Activated naive CD4-positive, alpha-beta T cell treated with anti-CD3 and anti-CD28 coated beads, Interleukin-2, amount 10 ng/mL, durations not matched to agents 7 days and 5 days (primary cell): ENCODE measurements at regions not wholly inside any gene's neighbourhood (a gene's known extent, or its start where the extent isn't known, plus 50 kb on each side); places are given as distances from the start of the nearest gene placed in this dataset.

Experiments
- CTCF ChIA-PET: fragments of 350-600 bp; sonication (Branson Sonifier 250); formaldehyde crosslinking; loops from one replicate; lab custom pipeline; 2021; ENCODE audit warnings: antibody characterized with exemption; lab: Charles Lee
- DNase-seq: peaks from one replicate; pipeline ENCODE4 v3.0.0-alpha.2; 2020
- H3K27ac Mint-ChIP-seq: one replicate; pipeline ENCODE4 v1.8.0; 2021; ENCODE audit warnings: mild to moderate bottlenecking, moderate library complexity, mixed read lengths
- H3K27me3 Mint-ChIP-seq: one replicate; pipeline ENCODE4 v1.8.0; 2021; ENCODE audit warnings: mild to moderate bottlenecking, mixed read lengths
- H3K36me3 Mint-ChIP-seq: one replicate; pipeline ENCODE4 v1.8.0; 2021; ENCODE audit warnings: mixed read lengths
- H3K4me1 Mint-ChIP-seq: one replicate; pipeline ENCODE4 v1.8.0; 2021; ENCODE audit warnings: mixed read lengths
- H3K4me3 Mint-ChIP-seq: one replicate; pipeline ENCODE4 v1.8.0; 2021; ENCODE audit warnings: mild to moderate bottlenecking, moderate library complexity, mixed read lengths
- H3K9me3 Mint-ChIP-seq: one replicate; pipeline ENCODE4 v1.8.0; 2021; ENCODE audit warnings: mixed read lengths

GRCh38 chr2:181818840-181819239 is 72.7 kb upstream of the ITPRID2 start:
- peaks cover 2% of the 10 kb centered on the region for H3K4me1 Mint-ChIP-seq
- no peak overlapping the region for H3K4me3 Mint-ChIP-seq
- no peaks in the 10 kb centered on the region for H3K9me3 Mint-ChIP-seq
- H3K27me3 Mint-ChIP-seq = no peaks in the 10 kb centered on the region
- H3K27ac Mint-ChIP-seq = no peak overlapping the region
- DNase-seq = no peak
- H3K36me3 Mint-ChIP-seq = no peaks in the 10 kb centered on the region
- CTCF ChIA-PET = interaction anchor here (0.6 kb wide), 1 partner anchor 79 kb away, joined by 3 read pairs; no protein-coding TSS in a partner anchor

GRCh38 chr2:181821049-181821448 is 70.5 kb upstream of the ITPRID2 start:
- CTCF ChIA-PET = no interaction called here
- Mint-ChIP-seq H3K27ac (no peak overlapping the region), H3K9me3 (no peaks in the 10 kb centered on the region)

GRCh38 chr2:181822097-181822496 is 69.4 kb upstream of the ITPRID2 start:
- H3K9me3 Mint-ChIP-seq = no peaks in the 10 kb centered on the region
- no peaks in the 10 kb centered on the region for H3K36me3 Mint-ChIP-seq
- no peaks in the 10 kb centered on the region for H3K27me3 Mint-ChIP-seq
- CTCF ChIA-PET = interaction anchor here (0.6 kb wide), 1 partner anchor 108 kb away, joined by 3 read pairs; no protein-coding TSS in a partner anchor
- no peaks in the 10 kb centered on the region for H3K4me1 Mint-ChIP-seq
- H3K27ac Mint-ChIP-seq = no peak overlapping the region
- DNase-seq = no peak
- H3K4me3 Mint-ChIP-seq = no peak overlapping the region

More at GRCh38 chr2:181821049-181821448, 70.5 kb upstream of the ITPRID2 start:
- Mint-ChIP-seq H3K36me3 (no peaks in the 10 kb centered on the region), H3K4me1 (no peaks in the 10 kb centered on the region), H3K27me3 (no peaks in the 10 kb centered on the region), H3K4me3 (no peak overlapping the region)
- DNase-seq = no peak

- no peak for DNase-seq
- peaks cover 3% of the 10 kb centered on the region for H3K27me3 Mint-ChIP-seq
- no peaks in the 10 kb centered on the region for H3K9me3 Mint-ChIP-seq
- no peak overlapping the region for H3K4me3 Mint-ChIP-seq
- no peaks in the 10 kb centered on the region for H3K36me3 Mint-ChIP-seq
- no peaks in the 10 kb centered on the region for H3K4me1 Mint-ChIP-seq
- CTCF ChIA-PET = no interaction called here
- no peak overlapping the region for H3K27ac Mint-ChIP-seq
These were observed 68.1 kb upstream of the ITPRID2 start for GRCh38 chr2:181823405-181823804.

- no peak overlapping the region for H3K4me3 Mint-ChIP-seq
- no peaks in the 10 kb centered on the region for H3K9me3 Mint-ChIP-seq
- CTCF ChIA-PET = no interaction called here
- no peak overlapping the region for H3K27ac Mint-ChIP-seq
- peaks cover 6% of the 10 kb centered on the region for H3K27me3 Mint-ChIP-seq
- H3K36me3 Mint-ChIP-seq = no peaks in the 10 kb centered on the region
- DNase-seq = no peak
- no peaks in the 10 kb centered on the region for H3K4me1 Mint-ChIP-seq
These were observed 63.3 kb upstream of the ITPRID2 start for GRCh38 chr2:181828122-181828705.

GRCh38 chr2:181829230-181829629 is 62.3 kb upstream of the ITPRID2 start:
- H3K27me3 Mint-ChIP-seq = peaks cover 6% of the 10 kb centered on the region
- H3K4me3 Mint-ChIP-seq = no peak overlapping the region

GRCh38 chr2:181832015-181832414 is 59.5 kb upstream of the ITPRID2 start:
- peaks cover 7% of the 10 kb centered on the region for H3K27me3 Mint-ChIP-seq
- no peaks in the 10 kb centered on the region for H3K36me3 Mint-ChIP-seq
- no peak overlapping the region for H3K4me3 Mint-ChIP-seq
- no peak overlapping the region for H3K27ac Mint-ChIP-seq
- CTCF ChIA-PET = no interaction called here
- H3K9me3 Mint-ChIP-seq = no peaks in the 10 kb centered on the region
- no peak for DNase-seq
- H3K4me1 Mint-ChIP-seq = no peaks in the 10 kb centered on the region

More at GRCh38 chr2:181829230-181829629, 62.3 kb upstream of the ITPRID2 start:
- Mint-ChIP-seq H3K4me1 (no peaks in the 10 kb centered on the region), H3K36me3 (no peaks in the 10 kb centered on the region), H3K9me3 (no peaks in the 10 kb centered on the region), H3K27ac (no peak overlapping the region)
- CTCF ChIA-PET = no interaction called here
- no peak for DNase-seq

- H3K4me1 Mint-ChIP-seq = no peaks in the 10 kb centered on the region
- peaks cover 7% of the 10 kb centered on the region for H3K27me3 Mint-ChIP-seq
- H3K27ac Mint-ChIP-seq = no peak overlapping the region
- H3K9me3 Mint-ChIP-seq = no peaks in the 10 kb centered on the region
- CTCF ChIA-PET = no interaction called here
- H3K36me3 Mint-ChIP-seq = no peaks in the 10 kb centered on the region
- DNase-seq = no peak
- no peak overlapping the region for H3K4me3 Mint-ChIP-seq
These were observed 54.9 kb upstream of the ITPRID2 start for GRCh38 chr2:181836583-181836982.

GRCh38 chr2:181837563-181837962 is 54.0 kb upstream of the ITPRID2 start:
- no peak for DNase-seq
- Mint-ChIP-seq H3K9me3 (no peaks in the 10 kb centered on the region), H3K4me3 (no peak overlapping the region), H3K36me3 (no peaks in the 10 kb centered on the region), H3K4me1 (no peaks in the 10 kb centered on the region), H3K27ac (no peak overlapping the region), H3K27me3 (peaks cover 8% of the 10 kb centered on the region)
- CTCF ChIA-PET = no interaction called here

GRCh38 chr2:181839811-181840210 is 51.7 kb upstream of the ITPRID2 start:
- no peak overlapping the region for H3K4me3 Mint-ChIP-seq
- no peaks in the 10 kb centered on the region for H3K36me3 Mint-ChIP-seq
- CTCF ChIA-PET = interaction anchor here (1.9 kb wide), 1 partner anchor 14 kb away, joined by 7 read pairs; no protein-coding TSS in a partner anchor
- H3K27ac Mint-ChIP-seq = no peak overlapping the region
- no peaks in the 10 kb centered on the region for H3K4me1 Mint-ChIP-seq
- no peak for DNase-seq
- H3K9me3 Mint-ChIP-seq = no peaks in the 10 kb centered on the region
- peaks cover 8% of the 10 kb centered on the region for H3K27me3 Mint-ChIP-seq

GRCh38 chr2:181841079-181841478 is 50.5 kb upstream of the ITPRID2 start:
- Mint-ChIP-seq H3K9me3 (no peaks in the 10 kb centered on the region), H3K4me1 (no peaks in the 10 kb centered on the region), H3K27me3 (peaks cover 8% of the 10 kb centered on the region), H3K27ac (no peak overlapping the region), H3K36me3 (no peaks in the 10 kb centered on the region), H3K4me3 (no peak overlapping the region)
- no peak for DNase-seq
- CTCF ChIA-PET = interaction anchor here (1.9 kb wide), 1 partner anchor 12 kb away, joined by 7 read pairs; no protein-coding TSS in a partner anchor
